T-helper 1 cell treated with Interleukin-12 subunit alpha and Interleukin-12 subunit beta and Interleukin-4 antibody, amounts not matched to agents 30 μg/mL and 1 μg/mL, for 36 hours (primary cell): ENCODE measurements at regions not wholly inside any gene's neighbourhood (a gene's known extent, or its start where the extent isn't known, plus 50 kb on each side); places are given as distances from the start of the nearest gene placed in this dataset.
A peak's percentile ranks its signal among the peaks of the same experiment; 100 is the strongest.

Experiments
- H3K27ac Mint-ChIP-seq: one replicate; pipeline ENCODE4 v1.8.0; 2021; ENCODE audit warnings: mild to moderate bottlenecking, mixed read lengths
- H3K27me3 Mint-ChIP-seq: one replicate; pipeline ENCODE4 v1.8.0; 2021; ENCODE audit warnings: low read depth, mixed read lengths
- H3K36me3 Mint-ChIP-seq: one replicate; pipeline ENCODE4 v1.8.0; 2021; ENCODE audit warnings: low read depth, mixed read lengths
- H3K4me1 Mint-ChIP-seq: one replicate; pipeline ENCODE4 v1.8.0; 2021; ENCODE audit warnings: low read depth, mixed read lengths
- H3K4me3 Mint-ChIP-seq: one replicate; pipeline ENCODE4 v1.8.0; 2021; ENCODE audit warnings: mild to moderate bottlenecking, moderate library complexity, mixed read lengths
- H3K9me3 Mint-ChIP-seq: one replicate; pipeline ENCODE4 v1.8.0; 2021; ENCODE audit warnings: mixed read lengths

DNA sequence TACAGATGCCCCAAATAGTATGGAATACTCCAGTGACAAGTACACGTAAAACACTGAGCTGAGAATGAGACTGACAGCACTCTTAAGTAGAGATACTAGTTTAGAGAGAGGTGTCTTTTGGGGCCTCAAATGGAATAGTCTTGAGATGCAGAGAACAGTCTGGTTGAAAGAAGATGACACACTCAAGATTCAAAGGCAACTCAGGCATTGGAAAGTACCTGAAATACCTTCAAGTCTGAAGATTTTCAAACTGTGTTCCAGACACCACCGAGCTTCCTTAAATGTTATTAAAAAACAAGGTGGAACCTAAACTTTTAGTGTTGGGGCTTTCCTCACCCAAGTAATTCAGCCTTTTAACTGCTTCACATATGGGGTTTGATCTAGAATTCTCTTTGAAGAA lies 437.7 kb downstream of the OMA1 start:
- Mint-ChIP-seq H3K4me1 (no peaks in the 10 kb centered on the region), H3K9me3 (peaks cover 3% of the 10 kb centered on the region), H3K27me3 (no peaks in the 10 kb centered on the region), H3K27ac (no peak overlapping the region), H3K4me3 (no peak overlapping the region), H3K36me3 (no peaks in the 10 kb centered on the region)

DNA sequence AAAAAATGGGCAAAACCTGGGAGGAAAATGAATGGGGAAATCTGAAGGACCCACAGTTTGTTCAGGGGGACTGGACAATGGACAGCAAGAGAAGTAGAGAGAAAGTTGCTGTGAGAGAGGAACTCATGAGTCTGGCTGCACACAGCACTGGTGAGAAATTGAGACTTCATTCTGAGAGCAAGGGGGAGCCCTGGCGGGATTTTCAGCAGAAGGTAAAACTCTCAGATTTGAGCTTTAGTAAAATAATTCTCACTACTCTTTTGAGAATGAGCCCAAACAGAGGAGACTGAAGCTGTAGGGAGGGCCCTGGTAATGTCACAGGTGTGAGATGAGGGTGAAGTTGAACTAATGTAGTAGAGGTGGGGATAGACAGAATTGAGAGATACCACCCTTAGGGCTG lies 438.6 kb downstream of the OMA1 start:
- no peaks in the 10 kb centered on the region for H3K4me1 Mint-ChIP-seq

DNA sequence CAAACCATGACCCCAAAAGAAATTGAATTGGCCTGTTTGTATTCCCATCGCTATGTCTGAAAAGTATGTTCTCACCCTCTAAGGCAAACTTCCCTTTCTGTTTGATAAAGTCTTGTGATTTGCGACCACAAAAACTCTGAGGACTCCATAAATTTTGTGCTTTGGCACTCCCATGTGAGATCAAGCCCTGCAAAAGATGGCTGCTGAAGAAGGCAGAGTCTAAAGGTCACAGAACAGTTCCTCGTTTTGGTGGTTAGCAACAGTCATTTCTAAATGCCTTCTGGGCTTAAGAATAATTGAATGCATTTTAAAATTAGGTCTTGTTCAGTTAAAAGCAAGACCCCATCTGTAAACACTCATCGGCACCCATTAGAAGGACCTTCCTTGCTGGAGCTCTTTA lies 441.6 kb downstream of the OMA1 start:
- Mint-ChIP-seq H3K27ac (no peak overlapping the region), H3K9me3 (no peaks in the 10 kb centered on the region), H3K4me3 (no peak overlapping the region), H3K27me3 (no peaks in the 10 kb centered on the region), H3K4me1 (no peaks in the 10 kb centered on the region), H3K36me3 (no peaks in the 10 kb centered on the region)

More for the DNA sequence above, 438.6 kb downstream of the OMA1 start:
- H3K9me3 Mint-ChIP-seq = no peaks in the 10 kb centered on the region
- H3K4me3 Mint-ChIP-seq = no peak overlapping the region
- no peaks in the 10 kb centered on the region for H3K36me3 Mint-ChIP-seq
- no peaks in the 10 kb centered on the region for H3K27me3 Mint-ChIP-seq
- peak overlapping the region; percentile 45 for H3K27ac Mint-ChIP-seq

DNA sequence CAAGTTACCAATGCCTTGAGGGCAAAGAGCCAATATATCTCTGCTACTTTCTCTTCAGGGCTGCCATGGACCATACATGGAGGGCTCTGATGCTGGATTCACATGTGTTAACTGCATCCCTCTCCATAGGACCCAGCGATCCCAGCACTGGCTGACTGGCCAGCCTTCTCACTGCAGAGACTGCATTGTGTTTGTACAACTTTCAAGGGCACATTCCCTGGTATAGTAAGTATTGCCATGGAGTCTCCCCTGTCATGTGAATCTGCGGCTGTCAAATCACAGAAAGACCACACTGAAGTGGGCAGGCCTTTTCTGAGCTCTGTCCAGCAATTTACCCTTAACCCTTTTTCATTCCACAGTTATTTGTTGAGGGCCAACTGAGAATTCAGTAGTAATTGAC lies 449.8 kb downstream of the OMA1 start:
- H3K27me3 Mint-ChIP-seq = no peaks in the 10 kb centered on the region
- no peaks in the 10 kb centered on the region for H3K36me3 Mint-ChIP-seq
- H3K9me3 Mint-ChIP-seq = no peaks in the 10 kb centered on the region
- no peak overlapping the region for H3K4me3 Mint-ChIP-seq
- H3K4me1 Mint-ChIP-seq = no peaks in the 10 kb centered on the region
- no peak overlapping the region for H3K27ac Mint-ChIP-seq

DNA sequence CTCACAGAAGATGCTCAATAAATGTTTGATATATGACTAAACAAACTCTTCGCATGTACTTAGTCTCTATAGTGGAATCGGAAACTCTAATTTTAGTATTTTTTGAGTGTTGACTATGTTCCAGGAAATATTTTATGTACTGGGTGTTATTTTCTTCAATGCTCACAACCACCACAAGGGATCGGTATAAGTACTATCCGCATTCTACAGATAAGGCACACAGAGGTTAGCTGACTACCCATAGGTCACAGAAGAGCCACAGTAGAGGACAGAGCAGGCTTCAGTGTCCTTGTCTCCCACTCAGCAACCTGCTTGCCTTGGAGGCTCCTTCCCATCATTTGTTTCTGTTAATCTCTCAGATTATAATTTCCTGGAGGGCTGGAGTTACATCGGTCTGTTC lies 451.3 kb downstream of the OMA1 start:
- Mint-ChIP-seq H3K27me3 (no peaks in the 10 kb centered on the region), H3K9me3 (no peaks in the 10 kb centered on the region), H3K27ac (no peak overlapping the region), H3K4me1 (no peaks in the 10 kb centered on the region), H3K36me3 (no peaks in the 10 kb centered on the region), H3K4me3 (no peak overlapping the region)

DNA sequence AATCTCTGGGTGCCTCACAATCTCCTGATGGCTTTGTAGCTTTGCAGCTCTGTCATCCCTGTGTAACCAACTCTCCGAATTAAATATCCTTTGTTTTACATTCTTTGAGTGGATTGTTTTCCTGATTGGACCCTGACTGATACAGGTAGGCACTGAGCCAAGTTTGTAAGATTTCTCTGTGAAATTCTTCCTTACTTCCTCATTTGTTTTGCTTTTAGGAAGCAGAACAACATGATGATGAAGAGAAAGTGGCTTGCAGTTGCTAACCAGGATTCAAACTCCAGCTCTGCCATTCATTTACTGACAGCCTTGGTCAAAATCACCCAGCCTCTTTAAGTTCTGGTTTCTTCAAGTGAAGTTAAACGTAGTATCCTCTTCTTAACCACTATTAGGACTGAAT lies 452.3 kb downstream of the OMA1 start:
- H3K9me3 Mint-ChIP-seq = no peaks in the 10 kb centered on the region
- no peaks in the 10 kb centered on the region for H3K4me1 Mint-ChIP-seq
- H3K4me3 Mint-ChIP-seq = no peak overlapping the region
- no peaks in the 10 kb centered on the region for H3K36me3 Mint-ChIP-seq
- H3K27me3 Mint-ChIP-seq = peaks cover 3% of the 10 kb centered on the region
- H3K27ac Mint-ChIP-seq = no peak overlapping the region

DNA sequence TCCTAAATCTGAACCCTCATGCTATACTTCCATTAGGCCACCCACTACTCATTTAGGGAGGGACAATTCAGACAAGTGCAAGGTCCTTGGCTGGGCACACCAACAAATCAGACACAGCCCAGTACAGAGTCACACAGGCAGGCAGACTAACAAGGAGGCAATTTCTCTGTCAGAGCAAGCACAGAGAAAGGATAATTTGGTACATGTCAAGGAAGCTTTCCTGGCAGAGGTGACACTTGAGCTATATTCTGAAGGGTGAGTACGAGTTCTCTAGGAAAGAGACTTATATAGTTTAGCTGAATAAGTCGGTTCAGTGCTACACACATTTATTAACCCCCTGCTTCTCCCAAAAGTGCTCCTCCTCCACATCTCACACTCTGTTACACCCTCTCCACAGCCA lies 455.9 kb downstream of the OMA1 start:
- H3K27ac Mint-ChIP-seq = no peak overlapping the region
- no peaks in the 10 kb centered on the region for H3K9me3 Mint-ChIP-seq
- H3K4me1 Mint-ChIP-seq = no peaks in the 10 kb centered on the region
- no peaks in the 10 kb centered on the region for H3K36me3 Mint-ChIP-seq
- no peak overlapping the region for H3K4me3 Mint-ChIP-seq
- H3K27me3 Mint-ChIP-seq = peaks cover 3% of the 10 kb centered on the region

DNA sequence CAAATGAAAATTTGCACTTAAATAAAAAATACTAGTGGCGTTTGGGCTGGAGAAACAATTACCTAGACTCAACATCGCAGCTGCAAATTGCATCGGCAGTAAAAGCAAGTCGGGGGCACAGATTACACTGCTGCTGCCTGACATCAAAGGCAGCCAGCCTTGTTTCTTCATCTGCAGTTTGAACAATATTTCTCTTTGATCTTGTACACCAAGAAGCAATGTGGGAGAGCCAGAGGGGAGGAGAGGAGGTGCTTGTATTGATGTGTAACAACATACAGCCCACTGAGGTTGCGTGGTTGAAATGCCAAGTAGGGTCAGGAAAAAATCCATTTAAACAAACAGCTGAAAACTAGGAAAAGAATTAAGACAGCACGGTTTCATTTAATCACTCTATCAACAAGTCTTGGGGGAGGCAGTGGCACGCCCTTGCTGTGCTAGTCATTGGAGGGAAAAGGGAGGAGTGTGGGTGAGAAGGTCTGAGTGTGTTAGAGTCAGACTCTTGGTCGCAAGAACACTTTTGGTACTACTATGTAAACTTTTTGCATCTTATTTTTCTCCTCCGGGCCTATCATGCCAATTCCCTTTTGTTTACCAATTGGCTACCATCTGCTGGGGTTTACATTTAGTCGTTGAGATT lies 456.5 kb downstream of the OMA1 start:
- no peak overlapping the region for H3K4me3 Mint-ChIP-seq
- no peaks in the 10 kb centered on the region for H3K9me3 Mint-ChIP-seq
- no peaks in the 10 kb centered on the region for H3K4me1 Mint-ChIP-seq
- H3K27me3 Mint-ChIP-seq = peaks cover 3% of the 10 kb centered on the region
- no peak overlapping the region for H3K27ac Mint-ChIP-seq
- no peaks in the 10 kb centered on the region for H3K36me3 Mint-ChIP-seq

DNA sequence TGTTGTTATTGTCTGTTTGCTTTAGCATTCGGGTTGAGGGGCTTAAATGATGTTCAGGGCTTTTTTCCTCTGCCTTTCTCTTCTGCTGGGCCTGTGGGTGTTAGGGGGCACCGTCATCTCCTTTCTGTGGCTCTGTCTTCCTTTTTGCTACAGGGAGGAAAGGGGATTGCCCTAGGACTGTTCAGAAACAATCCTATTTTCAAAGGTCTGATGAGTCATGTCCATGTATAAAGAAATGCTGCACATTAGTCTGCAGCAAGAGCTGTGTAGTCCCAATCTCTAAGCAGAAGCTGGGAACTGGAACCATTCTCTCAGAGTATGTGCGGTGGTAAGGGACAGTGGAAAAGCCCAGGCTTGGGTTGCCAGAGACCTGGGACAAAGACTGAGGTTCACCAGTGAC lies 462.3 kb downstream of the OMA1 start:
- Mint-ChIP-seq H3K27ac (no peak overlapping the region), H3K4me3 (no peak overlapping the region), H3K4me1 (no peaks in the 10 kb centered on the region), H3K27me3 (no peaks in the 10 kb centered on the region), H3K9me3 (no peaks in the 10 kb centered on the region), H3K36me3 (no peaks in the 10 kb centered on the region)

DNA sequence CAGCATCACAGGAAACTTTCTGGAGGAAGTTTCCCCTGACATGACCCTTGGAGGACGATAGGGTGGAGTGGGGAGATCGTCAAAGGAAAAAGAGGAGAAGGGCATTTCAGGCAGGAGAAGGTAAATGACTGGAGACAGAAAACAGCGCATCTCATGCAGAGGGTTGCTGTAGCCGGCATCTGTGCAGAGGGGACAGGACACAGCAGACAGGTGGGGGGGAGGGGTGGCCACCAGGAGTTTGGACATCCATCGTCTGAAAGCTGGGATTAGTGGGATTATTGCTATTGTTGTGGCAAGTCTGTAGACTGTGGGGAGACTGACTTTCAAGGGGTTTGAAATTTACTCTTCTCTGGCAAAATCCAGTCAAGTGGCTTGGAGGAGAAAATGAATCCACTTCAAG lies 463.9 kb downstream of the OMA1 start:
- Mint-ChIP-seq H3K4me1 (no peaks in the 10 kb centered on the region), H3K27ac (no peak overlapping the region), H3K36me3 (no peaks in the 10 kb centered on the region), H3K9me3 (no peaks in the 10 kb centered on the region), H3K27me3 (no peaks in the 10 kb centered on the region), H3K4me3 (no peak overlapping the region)

DNA sequence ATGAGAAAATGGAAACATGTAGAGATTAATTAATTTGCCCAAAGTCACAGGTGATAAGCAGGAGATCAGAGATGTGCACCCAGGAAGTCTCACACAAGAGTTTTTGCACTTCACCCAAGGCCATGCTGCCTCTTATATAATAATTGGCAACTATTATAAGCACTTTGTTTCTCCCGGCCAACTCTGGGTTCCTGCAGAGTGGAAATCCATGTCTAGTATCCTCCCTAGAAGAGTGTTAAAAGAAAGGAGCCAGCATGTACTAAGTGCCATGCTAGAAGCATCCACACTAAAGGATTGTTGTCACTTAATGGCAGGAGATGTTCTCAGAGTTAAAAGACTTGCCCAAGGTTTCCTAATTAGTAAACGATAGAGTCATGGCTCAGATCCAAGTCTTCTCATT lies 470.3 kb downstream of the OMA1 start:
- Mint-ChIP-seq H3K36me3 (no peaks in the 10 kb centered on the region), H3K4me3 (no peak overlapping the region), H3K27ac (no peak overlapping the region), H3K4me1 (no peaks in the 10 kb centered on the region), H3K27me3 (no peaks in the 10 kb centered on the region), H3K9me3 (no peaks in the 10 kb centered on the region)

DNA sequence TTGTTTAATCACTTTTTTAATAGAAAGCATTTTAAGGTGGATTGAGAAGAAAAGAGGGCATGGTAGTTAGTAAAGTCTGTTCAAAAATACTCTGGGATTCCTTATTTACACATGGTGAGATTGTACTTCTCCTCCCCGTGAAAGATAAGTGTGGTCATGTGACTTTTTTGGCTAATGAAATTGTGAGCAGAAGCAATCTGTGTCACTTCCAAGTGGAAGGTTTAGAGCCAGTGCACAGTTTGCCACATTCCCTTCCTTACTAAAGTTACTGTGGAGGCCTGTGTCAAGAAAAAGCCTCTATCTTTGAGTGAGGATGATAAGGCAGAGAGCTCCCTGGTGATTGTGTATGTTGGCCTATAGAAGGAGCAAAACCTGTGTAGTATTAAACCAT lies 471.3 kb downstream of the OMA1 start:
- H3K36me3 Mint-ChIP-seq = no peaks in the 10 kb centered on the region
- no peak overlapping the region for H3K4me3 Mint-ChIP-seq
- no peak overlapping the region for H3K27ac Mint-ChIP-seq
- H3K27me3 Mint-ChIP-seq = no peaks in the 10 kb centered on the region
- no peaks in the 10 kb centered on the region for H3K4me1 Mint-ChIP-seq
- H3K9me3 Mint-ChIP-seq = no peaks in the 10 kb centered on the region

DNA sequence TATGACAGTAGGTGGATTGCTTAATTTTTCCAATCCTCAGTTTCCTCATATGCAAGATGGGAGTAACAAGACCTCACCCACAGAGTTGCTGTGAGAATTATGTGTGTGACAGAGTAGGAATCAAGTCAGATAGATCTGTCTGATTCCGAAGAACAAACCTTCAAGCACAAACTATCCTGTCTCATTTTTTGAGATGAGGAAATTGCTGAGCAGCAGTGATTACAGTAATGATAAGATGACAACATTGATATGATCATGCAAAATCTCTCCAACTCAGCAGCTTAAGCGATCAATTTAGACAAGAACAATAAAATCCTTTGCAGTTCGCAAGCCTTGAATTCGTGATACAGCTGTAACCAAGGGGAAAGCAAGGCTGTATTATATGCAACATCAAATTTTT lies 474.1 kb downstream of the OMA1 start:
- no peaks in the 10 kb centered on the region for H3K27me3 Mint-ChIP-seq
- no peak overlapping the region for H3K27ac Mint-ChIP-seq
- H3K9me3 Mint-ChIP-seq = no peaks in the 10 kb centered on the region
- H3K4me1 Mint-ChIP-seq = no peaks in the 10 kb centered on the region
- H3K36me3 Mint-ChIP-seq = no peaks in the 10 kb centered on the region
- no peak overlapping the region for H3K4me3 Mint-ChIP-seq

DNA sequence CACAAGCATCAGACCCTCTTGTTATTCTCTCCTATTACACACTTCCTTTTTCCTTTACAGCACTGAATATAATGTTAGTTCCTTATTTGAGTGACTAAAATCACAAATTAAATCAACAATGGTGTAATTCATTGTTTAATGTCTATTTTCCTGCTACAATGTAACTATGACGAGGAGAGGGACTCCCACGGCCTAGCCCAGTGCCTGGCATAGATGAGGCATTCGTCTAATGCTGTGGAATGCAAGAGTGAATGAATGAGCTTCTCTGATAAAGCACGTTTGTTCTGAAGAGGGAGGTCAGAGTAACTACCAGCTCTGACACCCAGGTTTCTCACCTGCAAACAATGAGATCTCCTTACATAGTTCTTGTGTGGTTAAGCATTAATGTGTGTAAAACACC lies 479.4 kb downstream of the OMA1 start:
- Mint-ChIP-seq H3K4me3 (no peak overlapping the region), H3K9me3 (no peaks in the 10 kb centered on the region), H3K27ac (no peak overlapping the region), H3K27me3 (no peaks in the 10 kb centered on the region), H3K36me3 (no peaks in the 10 kb centered on the region), H3K4me1 (no peaks in the 10 kb centered on the region)

DNA sequence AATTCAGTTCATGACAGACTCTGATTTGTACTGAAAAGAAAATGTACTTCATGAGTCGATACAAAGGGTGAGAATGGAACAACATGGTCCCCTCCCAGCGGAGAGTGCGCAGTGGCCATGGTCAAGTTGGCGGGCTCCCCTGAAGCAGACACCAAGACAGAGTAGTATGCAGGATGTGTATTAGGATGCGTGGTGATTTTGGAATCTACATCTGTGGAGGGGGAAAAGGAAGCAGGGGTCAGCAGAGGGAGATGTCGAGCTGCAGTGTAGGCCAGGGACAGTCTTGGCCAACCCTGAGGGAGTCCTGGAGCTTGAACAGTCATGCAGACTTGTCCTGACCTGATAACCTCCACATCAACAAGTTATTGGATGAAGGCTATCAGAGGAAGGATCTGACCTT lies 481.0 kb downstream of the OMA1 start:
- Mint-ChIP-seq H3K27me3 (no peaks in the 10 kb centered on the region), H3K9me3 (no peaks in the 10 kb centered on the region), H3K36me3 (no peaks in the 10 kb centered on the region), H3K27ac (no peak overlapping the region), H3K4me3 (no peak overlapping the region), H3K4me1 (no peaks in the 10 kb centered on the region)

DNA sequence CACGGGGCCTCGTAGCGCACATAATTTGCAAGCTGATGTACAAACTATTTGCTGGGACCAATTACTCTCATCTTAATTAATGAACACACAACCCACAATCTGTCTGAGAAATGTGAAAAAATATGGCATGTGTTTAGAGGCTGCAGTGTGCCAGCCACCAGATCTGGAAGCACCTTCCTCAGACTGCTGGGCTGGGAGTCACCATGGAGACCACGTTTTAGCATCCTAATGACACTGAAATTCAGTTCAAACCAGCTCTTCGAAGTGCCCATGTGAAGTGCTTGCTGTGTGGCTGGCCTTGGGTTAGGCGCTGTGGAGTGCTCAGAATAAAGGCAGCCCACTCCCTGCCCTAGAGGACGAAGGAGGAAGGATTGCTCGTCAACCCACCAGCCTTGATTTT lies 482.4 kb downstream of the OMA1 start:
- Mint-ChIP-seq H3K27me3 (no peaks in the 10 kb centered on the region), H3K36me3 (no peaks in the 10 kb centered on the region), H3K4me1 (no peaks in the 10 kb centered on the region), H3K4me3 (no peak overlapping the region), H3K27ac (no peak overlapping the region), H3K9me3 (no peaks in the 10 kb centered on the region)
